ENCODE measurements at regions not wholly inside any gene's neighbourhood (a gene's known extent, or its start where the extent isn't known, plus 50 kb on each side); places are given as distances from the start of the nearest gene placed in this dataset.

DNA sequence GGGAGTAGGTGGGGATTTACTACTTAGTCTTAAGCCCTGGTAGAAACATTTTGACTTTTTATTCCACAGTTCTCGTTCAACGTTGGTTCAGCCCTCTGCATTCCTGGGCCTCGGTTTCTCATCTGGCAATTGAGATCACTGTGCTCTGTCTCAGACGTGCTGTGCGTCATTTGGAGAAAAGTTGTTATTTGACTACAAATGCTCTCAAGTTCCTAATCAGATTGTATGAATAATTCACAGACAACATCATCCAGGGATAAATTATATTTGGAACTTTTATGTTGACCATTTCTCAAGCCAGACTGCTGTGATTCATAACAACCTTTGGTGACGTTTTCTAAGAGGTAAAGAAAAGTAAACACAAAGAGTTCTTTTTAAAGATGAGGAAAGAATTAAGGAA lies 69.2 kb downstream of the BLID start:
- DNase-seq (ENCODE audit: low read depth, low spot score) (no peak), ATAC-seq (no peak)
- no peak overlapping the region for H3K27ac ChIP-seq (ENCODE audit: low read length)
- H3K4me3 ChIP-seq (ENCODE audit: low read depth in 2 of 2, low read length in 2 of 2) = no peak overlapping the region
- TF ChIP-seq TCF7L2 (IDR thresholded peaks at IDR 0.05; ENCODE audit: low read depth, low read length) (no peak), SIN3A (IDR thresholded peaks at IDR 0.05; ENCODE audit: borderline replicate concordance, insufficient read depth, low read depth, low read length) (no peak), POLR2AphosphoS5 (IDR thresholded peaks at IDR 0.05; ENCODE audit: low read depth, low read length) (no peak)
- TF ChIP-seq, protein P1, sequence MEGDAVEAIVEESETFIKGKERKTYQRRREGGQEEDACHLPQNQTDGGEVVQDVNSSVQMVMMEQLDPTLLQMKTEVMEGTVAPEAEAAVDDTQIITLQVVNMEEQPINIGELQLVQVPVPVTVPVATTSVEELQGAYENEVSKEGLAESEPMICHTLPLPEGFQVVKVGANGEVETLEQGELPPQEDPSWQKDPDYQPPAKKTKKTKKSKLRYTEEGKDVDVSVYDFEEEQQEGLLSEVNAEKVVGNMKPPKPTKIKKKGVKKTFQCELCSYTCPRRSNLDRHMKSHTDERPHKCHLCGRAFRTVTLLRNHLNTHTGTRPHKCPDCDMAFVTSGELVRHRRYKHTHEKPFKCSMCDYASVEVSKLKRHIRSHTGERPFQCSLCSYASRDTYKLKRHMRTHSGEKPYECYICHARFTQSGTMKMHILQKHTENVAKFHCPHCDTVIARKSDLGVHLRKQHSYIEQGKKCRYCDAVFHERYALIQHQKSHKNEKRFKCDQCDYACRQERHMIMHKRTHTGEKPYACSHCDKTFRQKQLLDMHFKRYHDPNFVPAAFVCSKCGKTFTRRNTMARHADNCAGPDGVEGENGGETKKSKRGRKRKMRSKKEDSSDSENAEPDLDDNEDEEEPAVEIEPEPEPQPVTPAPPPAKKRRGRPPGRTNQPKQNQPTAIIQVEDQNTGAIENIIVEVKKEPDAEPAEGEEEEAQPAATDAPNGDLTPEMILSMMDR (IDR thresholded peaks at IDR 0.05) = no peak
- TF ChIP-seq, protein P2, sequence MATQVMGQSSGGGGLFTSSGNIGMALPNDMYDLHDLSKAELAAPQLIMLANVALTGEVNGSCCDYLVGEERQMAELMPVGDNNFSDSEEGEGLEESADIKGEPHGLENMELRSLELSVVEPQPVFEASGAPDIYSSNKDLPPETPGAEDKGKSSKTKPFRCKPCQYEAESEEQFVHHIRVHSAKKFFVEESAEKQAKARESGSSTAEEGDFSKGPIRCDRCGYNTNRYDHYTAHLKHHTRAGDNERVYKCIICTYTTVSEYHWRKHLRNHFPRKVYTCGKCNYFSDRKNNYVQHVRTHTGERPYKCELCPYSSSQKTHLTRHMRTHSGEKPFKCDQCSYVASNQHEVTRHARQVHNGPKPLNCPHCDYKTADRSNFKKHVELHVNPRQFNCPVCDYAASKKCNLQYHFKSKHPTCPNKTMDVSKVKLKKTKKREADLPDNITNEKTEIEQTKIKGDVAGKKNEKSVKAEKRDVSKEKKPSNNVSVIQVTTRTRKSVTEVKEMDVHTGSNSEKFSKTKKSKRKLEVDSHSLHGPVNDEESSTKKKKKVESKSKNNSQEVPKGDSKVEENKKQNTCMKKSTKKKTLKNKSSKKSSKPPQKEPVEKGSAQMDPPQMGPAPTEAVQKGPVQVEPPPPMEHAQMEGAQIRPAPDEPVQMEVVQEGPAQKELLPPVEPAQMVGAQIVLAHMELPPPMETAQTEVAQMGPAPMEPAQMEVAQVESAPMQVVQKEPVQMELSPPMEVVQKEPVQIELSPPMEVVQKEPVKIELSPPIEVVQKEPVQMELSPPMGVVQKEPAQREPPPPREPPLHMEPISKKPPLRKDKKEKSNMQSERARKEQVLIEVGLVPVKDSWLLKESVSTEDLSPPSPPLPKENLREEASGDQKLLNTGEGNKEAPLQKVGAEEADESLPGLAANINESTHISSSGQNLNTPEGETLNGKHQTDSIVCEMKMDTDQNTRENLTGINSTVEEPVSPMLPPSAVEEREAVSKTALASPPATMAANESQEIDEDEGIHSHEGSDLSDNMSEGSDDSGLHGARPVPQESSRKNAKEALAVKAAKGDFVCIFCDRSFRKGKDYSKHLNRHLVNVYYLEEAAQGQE (IDR thresholded peaks at IDR 0.05; ENCODE audit: insufficient read depth in 1 of 2, low read depth in 2 of 2, low read length in 1 of 2) = no peak
- H3K27me3 ChIP-seq (ENCODE audit: control insufficient read depth, insufficient read depth, low read length) = no peaks in the 10 kb centered on the region
- H3K36me3 ChIP-seq (ENCODE audit: control insufficient read depth, insufficient read depth, low read length) = no peaks in the 10 kb centered on the region
- H3K9me3 ChIP-seq (ENCODE audit: control insufficient read depth, insufficient read depth, low read depth, low read length) = 0 out of 2 replicates have a peak, but pooled peaks cover under 1% of the 10 kb centered on the region
- in situ Hi-C loops (cut with HindIII; ENCODE audit: low pct_unique_long_range_greater_than_20kb, low sequenced_read_pairs) = no loop called here
- BruUV-seq (replicated peaks) = no TSS peak
- no peaks in the 10 kb centered on the region for H3K4me1 ChIP-seq (ENCODE audit: control insufficient read depth, insufficient read depth, low read length)
- intact Hi-C loops (cut with micrococcal nuclease; ENCODE audit: unreplicated experiment) = no loop called here
- CTCF ChIA-PET = no interaction called here
- POLR2A ChIA-PET = no interaction called here

- in situ Hi-C loops (cut with HindIII; ENCODE audit: low pct_unique_long_range_greater_than_20kb, low sequenced_read_pairs) (no loop called here), intact Hi-C loops (cut with micrococcal nuclease; ENCODE audit: unreplicated experiment) (no loop called here)
- no peak overlapping the region for H3K27ac ChIP-seq (ENCODE audit: low read length)
- BruUV-seq (replicated peaks) = no TSS peak
- ATAC-seq (no peak), DNase-seq (ENCODE audit: low read depth, low spot score) (no peak)
- ChIA-PET POLR2A (no interaction called here), CTCF (no interaction called here)
- no peaks in the 10 kb centered on the region for H3K4me1 ChIP-seq (ENCODE audit: control insufficient read depth, insufficient read depth, low read length)
- H3K27me3 ChIP-seq (ENCODE audit: control insufficient read depth, insufficient read depth, low read length) = no peaks in the 10 kb centered on the region
- H3K9me3 ChIP-seq (ENCODE audit: control insufficient read depth, insufficient read depth, low read depth, low read length) = no peaks in the 10 kb centered on the region
- TF ChIP-seq, protein P2 (IDR thresholded peaks at IDR 0.05; ENCODE audit: insufficient read depth in 1 of 2, low read depth in 2 of 2, low read length in 1 of 2) = no peak
- TF ChIP-seq TCF7L2 (IDR thresholded peaks at IDR 0.05; ENCODE audit: low read depth, low read length) = no peak
- no peak for TF ChIP-seq SIN3A (IDR thresholded peaks at IDR 0.05; ENCODE audit: borderline replicate concordance, insufficient read depth, low read depth, low read length)
- no peak for TF ChIP-seq POLR2AphosphoS5 (IDR thresholded peaks at IDR 0.05; ENCODE audit: low read depth, low read length)
- TF ChIP-seq, protein P1 (IDR thresholded peaks at IDR 0.05) = no peak
- H3K4me3 ChIP-seq (ENCODE audit: low read depth in 2 of 2, low read length in 2 of 2) = no peak overlapping the region
- H3K36me3 ChIP-seq (ENCODE audit: control insufficient read depth, insufficient read depth, low read length) = no peaks in the 10 kb centered on the region
These were observed 69.6 kb downstream of the BLID start for GRCh38 chr11:122046438-122046837.

All from Panc1 (cell line).